ENCODE measurements at regions not wholly inside any gene's neighbourhood (a gene's known extent, or its start where the extent isn't known, plus 50 kb on each side); places are given as distances from the start of the nearest gene placed in this dataset.
A peak's percentile ranks its signal among the peaks of the same experiment; 100 is the strongest.
"Not testable (repeated sequence)": the region's sequence is repeated elsewhere in the genome, so short reads cannot be mapped to it uniquely, and the experiment has no call there.

GRCh38 chr14:86065407-86065806, 535.5 kb downstream of the FLRT2 start:
- no peak overlapping the region for H3K4me3 Mint-ChIP-seq
- H3K36me3 Mint-ChIP-seq (ENCODE audit: low read depth): no peaks in the 10 kb centered on the region
- H3K27ac Mint-ChIP-seq: no peak overlapping the region
- intact Hi-C loops (cut with micrococcal nuclease): no loop called here
- no peak for TF ChIP-seq CTCF (IDR thresholded peaks at IDR 0.05)
- H3K9me3 Mint-ChIP-seq: no peaks in the 10 kb centered on the region
- no peak for ATAC-seq (ENCODE audit: low read depth)
- CTCF ChIA-PET: no interaction called here
- no peaks in the 10 kb centered on the region for H3K4me1 Mint-ChIP-seq
- POLR2A ChIA-PET: no interaction called here
- DNase-seq: no peak
- no peaks in the 10 kb centered on the region for H3K27me3 Mint-ChIP-seq

- H3K4me3 Mint-ChIP-seq; H3K36me3 Mint-ChIP-seq (ENCODE audit: low read depth); CTCF ChIA-PET; POLR2A ChIA-PET; H3K4me1 Mint-ChIP-seq; intact Hi-C loops (cut with micrococcal nuclease); H3K27me3 Mint-ChIP-seq; ATAC-seq (ENCODE audit: low read depth); H3K9me3 Mint-ChIP-seq; H3K27ac Mint-ChIP-seq; DNase-seq: not testable (repeated sequence)
These were observed 534.7 kb downstream of the FLRT2 start for GRCh38 chr14:86064595-86064994.

- no peak overlapping the region for H3K27ac Mint-ChIP-seq
- POLR2A ChIA-PET: interaction anchor here (0.6 kb wide), 1 partner anchor 14 kb away, joined by 3 read pairs; no protein-coding TSS in a partner anchor
These were observed 527.2 kb downstream of the FLRT2 start for GRCh38 chr14:86057018-86057667.

GRCh38 chr14:86055512-86056075, 525.6 kb downstream of the FLRT2 start:
- CTCF ChIA-PET: interaction anchor here (0.6 to 0.9 kb wide), 2 partner anchors 21 to 181 kb away, joined by 3 read pairs; no protein-coding TSS in a partner anchor
- ATAC-seq (ENCODE audit: low read depth) (no peak), DNase-seq (no peak)
- peaks cover 6% of the 10 kb centered on the region for H3K4me1 Mint-ChIP-seq
- no peaks in the 10 kb centered on the region for H3K36me3 Mint-ChIP-seq (ENCODE audit: low read depth)
- intact Hi-C loops (cut with micrococcal nuclease): loop anchor here (5.0 kb wide), 1 partner anchor 193 kb away; no protein-coding TSS in a partner anchor
- H3K27me3 Mint-ChIP-seq: no peaks in the 10 kb centered on the region
- H3K9me3 Mint-ChIP-seq: no peaks in the 10 kb centered on the region
- TF ChIP-seq CTCF (IDR thresholded peaks at IDR 0.05): no peak
- no peak overlapping the region for H3K27ac Mint-ChIP-seq
- no peak overlapping the region for H3K4me3 Mint-ChIP-seq
- POLR2A ChIA-PET: no interaction called here

More at GRCh38 chr14:86057018-86057667, 527.2 kb downstream of the FLRT2 start:
- Mint-ChIP-seq H3K27me3 (no peaks in the 10 kb centered on the region), H3K4me3 (no peak overlapping the region), H3K36me3 (ENCODE audit: low read depth) (no peaks in the 10 kb centered on the region), H3K9me3 (no peaks in the 10 kb centered on the region), H3K4me1 (peaks cover 6% of the 10 kb centered on the region)
- peak; percentile 17 for TF ChIP-seq CTCF (IDR thresholded peaks at IDR 0.05)
- CTCF ChIA-PET: interaction anchor here (0.8 to 1.3 kb wide), 3 partner anchors 10 to 189 kb away, joined by 3 read pairs; no protein-coding TSS in a partner anchor
- intact Hi-C loops (cut with micrococcal nuclease): loop anchor here (5.0 kb wide), 1 partner anchor 195 kb away; no protein-coding TSS in a partner anchor
- no peak for DNase-seq
- no peak for ATAC-seq (ENCODE audit: low read depth)

- intact Hi-C loops (cut with micrococcal nuclease): no loop called here
- CTCF ChIA-PET: no interaction called here
- no peaks in the 10 kb centered on the region for H3K4me1 Mint-ChIP-seq
- H3K27ac Mint-ChIP-seq: no peak overlapping the region
- no peaks in the 10 kb centered on the region for H3K9me3 Mint-ChIP-seq
- no peak overlapping the region for H3K4me3 Mint-ChIP-seq
- H3K36me3 Mint-ChIP-seq (ENCODE audit: low read depth): no peaks in the 10 kb centered on the region
- DNase-seq (no peak), ATAC-seq (ENCODE audit: low read depth) (no peak)
- no peak for TF ChIP-seq CTCF (IDR thresholded peaks at IDR 0.05)
- POLR2A ChIA-PET: no interaction called here
- H3K27me3 Mint-ChIP-seq: no peaks in the 10 kb centered on the region
These were observed 522.9 kb downstream of the FLRT2 start for GRCh38 chr14:86052868-86053267.
